ENCODE measurements at regions not wholly inside any gene's neighbourhood (a gene's known extent, or its start where the extent isn't known, plus 50 kb on each side); places are given as distances from the start of the nearest gene placed in this dataset.

GRCh38 chr13:82438320-82438719 is 1444.0 kb downstream of the SLITRK1 start:
- TF ChIP-seq, protein P1, sequence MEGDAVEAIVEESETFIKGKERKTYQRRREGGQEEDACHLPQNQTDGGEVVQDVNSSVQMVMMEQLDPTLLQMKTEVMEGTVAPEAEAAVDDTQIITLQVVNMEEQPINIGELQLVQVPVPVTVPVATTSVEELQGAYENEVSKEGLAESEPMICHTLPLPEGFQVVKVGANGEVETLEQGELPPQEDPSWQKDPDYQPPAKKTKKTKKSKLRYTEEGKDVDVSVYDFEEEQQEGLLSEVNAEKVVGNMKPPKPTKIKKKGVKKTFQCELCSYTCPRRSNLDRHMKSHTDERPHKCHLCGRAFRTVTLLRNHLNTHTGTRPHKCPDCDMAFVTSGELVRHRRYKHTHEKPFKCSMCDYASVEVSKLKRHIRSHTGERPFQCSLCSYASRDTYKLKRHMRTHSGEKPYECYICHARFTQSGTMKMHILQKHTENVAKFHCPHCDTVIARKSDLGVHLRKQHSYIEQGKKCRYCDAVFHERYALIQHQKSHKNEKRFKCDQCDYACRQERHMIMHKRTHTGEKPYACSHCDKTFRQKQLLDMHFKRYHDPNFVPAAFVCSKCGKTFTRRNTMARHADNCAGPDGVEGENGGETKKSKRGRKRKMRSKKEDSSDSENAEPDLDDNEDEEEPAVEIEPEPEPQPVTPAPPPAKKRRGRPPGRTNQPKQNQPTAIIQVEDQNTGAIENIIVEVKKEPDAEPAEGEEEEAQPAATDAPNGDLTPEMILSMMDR (conservative IDR thresholded peaks at IDR 0.05; ENCODE audit: low read depth, low read length), result no peak
- TF ChIP-seq EZH2 (IDR thresholded peaks at IDR 0.05; ENCODE audit: low read length, unreplicated experiment), result no peak
